ENCODE measurements at regions not wholly inside any gene's neighbourhood (a gene's known extent, or its start where the extent isn't known, plus 50 kb on each side); places are given as distances from the start of the nearest gene placed in this dataset.

DNA sequence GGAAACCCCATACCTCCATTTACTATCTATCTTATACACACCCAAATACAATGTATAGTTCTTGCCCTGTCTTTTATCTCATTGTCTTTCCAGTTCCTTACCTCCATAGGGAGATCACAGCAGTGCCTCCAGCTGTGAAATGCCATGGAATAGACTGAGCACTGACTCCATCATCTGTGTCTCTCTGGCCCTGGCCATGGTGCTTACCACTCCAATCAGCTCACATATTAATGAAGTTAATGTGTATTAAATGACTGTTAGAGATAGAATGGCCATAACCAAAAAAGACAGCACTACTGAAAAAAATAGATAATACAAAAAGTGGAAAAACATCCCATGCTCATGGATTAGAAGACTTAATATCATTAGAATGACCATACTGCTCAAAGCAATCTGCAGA, 240.4 kb upstream of the SOX21 start:
- TF ChIP-seq, protein P1, sequence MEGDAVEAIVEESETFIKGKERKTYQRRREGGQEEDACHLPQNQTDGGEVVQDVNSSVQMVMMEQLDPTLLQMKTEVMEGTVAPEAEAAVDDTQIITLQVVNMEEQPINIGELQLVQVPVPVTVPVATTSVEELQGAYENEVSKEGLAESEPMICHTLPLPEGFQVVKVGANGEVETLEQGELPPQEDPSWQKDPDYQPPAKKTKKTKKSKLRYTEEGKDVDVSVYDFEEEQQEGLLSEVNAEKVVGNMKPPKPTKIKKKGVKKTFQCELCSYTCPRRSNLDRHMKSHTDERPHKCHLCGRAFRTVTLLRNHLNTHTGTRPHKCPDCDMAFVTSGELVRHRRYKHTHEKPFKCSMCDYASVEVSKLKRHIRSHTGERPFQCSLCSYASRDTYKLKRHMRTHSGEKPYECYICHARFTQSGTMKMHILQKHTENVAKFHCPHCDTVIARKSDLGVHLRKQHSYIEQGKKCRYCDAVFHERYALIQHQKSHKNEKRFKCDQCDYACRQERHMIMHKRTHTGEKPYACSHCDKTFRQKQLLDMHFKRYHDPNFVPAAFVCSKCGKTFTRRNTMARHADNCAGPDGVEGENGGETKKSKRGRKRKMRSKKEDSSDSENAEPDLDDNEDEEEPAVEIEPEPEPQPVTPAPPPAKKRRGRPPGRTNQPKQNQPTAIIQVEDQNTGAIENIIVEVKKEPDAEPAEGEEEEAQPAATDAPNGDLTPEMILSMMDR (conservative IDR thresholded peaks at IDR 0.05 in 1 of 2, IDR thresholded peaks at IDR 0.05 in 1 of 2; ENCODE audit: low read depth in 1 of 2, low read length in 2 of 2) = no peak
- no peak for TF ChIP-seq EZH2 (IDR thresholded peaks at IDR 0.05; ENCODE audit: low read length, missing control alignments)
- Histone ChIP-seq H3K9me3 (ENCODE audit: control insufficient read depth, insufficient read depth, low read depth, low read length) (no peaks in the 10 kb centered on the region), H3K36me3 (ENCODE audit: control insufficient read depth, insufficient read depth, low read length) (no peaks in the 10 kb centered on the region)

DNA sequence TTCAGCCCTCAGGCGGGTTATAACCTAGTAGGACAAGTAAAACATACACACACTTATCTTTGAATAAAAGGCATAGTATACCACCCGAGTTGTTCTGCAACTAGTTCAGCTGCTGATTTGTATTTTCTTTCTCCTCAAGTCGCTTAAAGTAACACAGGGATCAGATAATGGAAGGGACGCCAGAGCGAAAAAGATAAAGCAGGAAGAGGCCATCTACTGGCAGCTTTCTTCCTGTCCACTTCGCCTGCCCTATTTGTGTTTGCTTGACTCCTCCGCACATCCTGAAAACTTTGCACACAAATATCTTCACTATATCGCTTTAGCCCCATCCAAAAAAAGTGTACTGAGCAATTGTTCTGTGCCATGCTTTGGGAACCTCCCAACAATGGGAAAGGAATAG, 238.0 kb upstream of the SOX21 start:
- peak in 1 of 2 donors; percentile 17 for DNase-seq (ENCODE audit: low read depth in 2 of 2)
- no peak for TF ChIP-seq EZH2 (IDR thresholded peaks at IDR 0.05; ENCODE audit: low read length, missing control alignments)
- TF ChIP-seq, protein P1 (conservative IDR thresholded peaks at IDR 0.05 in 1 of 2, IDR thresholded peaks at IDR 0.05 in 1 of 2; ENCODE audit: low read depth in 1 of 2, low read length in 2 of 2) = peak in 1 of 2 donors; percentile 32
- Histone ChIP-seq H3K27ac (ENCODE audit: insufficient read depth, low read length) (no peak overlapping the region), H3K4me1 (ENCODE audit: control insufficient read depth, extremely low read depth, insufficient read depth, low read length) (no peaks in the 10 kb centered on the region), H3K36me3 (ENCODE audit: control insufficient read depth, insufficient read depth, low read length) (no peaks in the 10 kb centered on the region), H3K4me3 (replicated peaks in 1 of 4; ENCODE audit: control extremely low read depth in 1 of 4, insufficient read depth in 1 of 4, low read depth in 3 of 4, low read length in 4 of 4) (no peak overlapping the region), H3K79me2 (ENCODE audit: control insufficient read depth, insufficient read depth, low read length) (no peaks in the 10 kb centered on the region), H3K27me3 (ENCODE audit: control insufficient read depth, insufficient read depth, low read length) (no peaks in the 10 kb centered on the region), H4K20me1 (ENCODE audit: control insufficient read depth, extremely low read depth, insufficient read depth, low read length) (no peaks in the 10 kb centered on the region), H3K9me3 (ENCODE audit: control insufficient read depth, insufficient read depth, low read depth, low read length) (no peaks in the 10 kb centered on the region), H3K9ac (ENCODE audit: insufficient read depth, low read length) (no peak overlapping the region), H3K4me2 (ENCODE audit: extremely low read depth, insufficient read depth, low read length) (no peak overlapping the region), H2AFZ (ENCODE audit: low read length) (no peak overlapping the region)

More for the DNA sequence above, 240.4 kb upstream of the SOX21 start:
- H4K20me1 ChIP-seq (ENCODE audit: control insufficient read depth, extremely low read depth, insufficient read depth, low read length) = no peaks in the 10 kb centered on the region
- no peak for DNase-seq (ENCODE audit: low read depth in 2 of 2)
- no peaks in the 10 kb centered on the region for H3K4me1 ChIP-seq (ENCODE audit: control insufficient read depth, extremely low read depth, insufficient read depth, low read length)
- no peak overlapping the region for H3K27ac ChIP-seq (ENCODE audit: insufficient read depth, low read length)
- H3K4me2 ChIP-seq (ENCODE audit: extremely low read depth, insufficient read depth, low read length) = no peak overlapping the region
- no peak overlapping the region for H3K4me3 ChIP-seq (replicated peaks in 1 of 4; ENCODE audit: control extremely low read depth in 1 of 4, insufficient read depth in 1 of 4, low read depth in 3 of 4, low read length in 4 of 4)
- no peaks in the 10 kb centered on the region for H3K79me2 ChIP-seq (ENCODE audit: control insufficient read depth, insufficient read depth, low read length)
- H2AFZ ChIP-seq (ENCODE audit: low read length) = no peak overlapping the region
- no peak overlapping the region for H3K9ac ChIP-seq (ENCODE audit: insufficient read depth, low read length)
- H3K27me3 ChIP-seq (ENCODE audit: control insufficient read depth, insufficient read depth, low read length) = no peaks in the 10 kb centered on the region

DNA sequence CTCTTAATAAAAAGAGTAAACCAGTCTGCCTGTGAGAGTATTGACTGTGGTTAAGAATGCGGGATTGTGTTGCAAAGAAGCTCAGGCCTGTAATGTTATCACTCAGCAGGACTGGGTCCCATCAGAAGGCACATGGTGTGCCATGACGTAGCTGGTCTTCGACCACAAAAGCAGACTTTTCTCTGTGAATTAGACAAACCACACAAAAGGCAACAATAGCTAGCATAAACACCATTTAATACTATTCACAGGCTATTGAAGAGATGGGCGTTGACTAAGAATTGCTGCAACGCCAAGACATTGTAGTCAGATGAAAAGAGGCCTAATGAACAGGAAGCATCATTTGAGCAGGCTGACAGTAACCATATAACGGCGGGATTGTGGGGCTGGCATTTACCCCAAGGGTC, 235.6 kb upstream of the SOX21 start:
- no peaks in the 10 kb centered on the region for H3K36me3 ChIP-seq (ENCODE audit: control insufficient read depth, insufficient read depth, low read length)
- peak in 1 of 2 donors; percentile 51 for DNase-seq (ENCODE audit: low read depth in 2 of 2)
- no peak overlapping the region for H3K4me2 ChIP-seq (ENCODE audit: extremely low read depth, insufficient read depth, low read length)
- H3K9ac ChIP-seq (ENCODE audit: insufficient read depth, low read length) = no peak overlapping the region
- no peak overlapping the region for H3K27ac ChIP-seq (ENCODE audit: insufficient read depth, low read length)
- no peaks in the 10 kb centered on the region for H3K9me3 ChIP-seq (ENCODE audit: control insufficient read depth, insufficient read depth, low read depth, low read length)
- H4K20me1 ChIP-seq (ENCODE audit: control insufficient read depth, extremely low read depth, insufficient read depth, low read length) = no peaks in the 10 kb centered on the region
- no peaks in the 10 kb centered on the region for H3K27me3 ChIP-seq (ENCODE audit: control insufficient read depth, insufficient read depth, low read length)
- H2AFZ ChIP-seq (ENCODE audit: low read length) = no peak overlapping the region
- no peaks in the 10 kb centered on the region for H3K79me2 ChIP-seq (ENCODE audit: control insufficient read depth, insufficient read depth, low read length)
- no peaks in the 10 kb centered on the region for H3K4me1 ChIP-seq (ENCODE audit: control insufficient read depth, extremely low read depth, insufficient read depth, low read length)
- TF ChIP-seq EZH2 (IDR thresholded peaks at IDR 0.05; ENCODE audit: low read length, missing control alignments) = no peak
- TF ChIP-seq, protein P1 (conservative IDR thresholded peaks at IDR 0.05 in 1 of 2, IDR thresholded peaks at IDR 0.05 in 1 of 2; ENCODE audit: low read depth in 1 of 2, low read length in 2 of 2) = no peak
- no peak overlapping the region for H3K4me3 ChIP-seq (replicated peaks in 1 of 4; ENCODE audit: control extremely low read depth in 1 of 4, insufficient read depth in 1 of 4, low read depth in 3 of 4, low read length in 4 of 4)
